DOHH2 (cell line): ENCODE measurements at regions not wholly inside any gene's neighbourhood (a gene's known extent, or its start where the extent isn't known, plus 50 kb on each side); places are given as distances from the start of the nearest gene placed in this dataset.
"Not testable (repeated sequence)": the region's sequence is repeated elsewhere in the genome, so short reads cannot be mapped to it uniquely, and the experiment has no call there.

Experiments
- H3F3A ChIP-seq: fragments of 200-600 bp; sonication (generic), shearing (Covaris generic); 2 replicates; pipeline ENCODE4 v1.6.0; 2016; ENCODE audit warnings: antibody characterized with exemption, mild to moderate bottlenecking; ENCODE audit not compliant: control insufficient read depth, insufficient read depth
- H3K27ac ChIP-seq: fragments of 200-600 bp; sonication (generic); 2 replicates; pipeline ENCODE4 v1.5.1; 2014; ENCODE audit warnings: low read depth, mild to moderate bottlenecking, low read length, moderate library complexity
- H3K27me3 ChIP-seq: fragments of 200-600 bp; sonication (generic); 2 replicates; pipeline ENCODE4 v1.6.1; 2014; ENCODE audit warnings: mild to moderate bottlenecking, low read length, mixed read lengths; ENCODE audit not compliant: control insufficient read depth
- H3K36me3 ChIP-seq: fragments of 200-600 bp; sonication (generic); 2 replicates; pipeline ENCODE4 v1.6.1; 2014; ENCODE audit warnings: mild to moderate bottlenecking, low read length, moderate library complexity, mixed read lengths; ENCODE audit not compliant: control insufficient read depth
- H3K4me1 ChIP-seq: fragments of 200-600 bp; sonication (generic); 2 replicates; pipeline ENCODE4 v1.6.1; 2014; ENCODE audit warnings: mild to moderate bottlenecking, low read length, mixed read lengths; ENCODE audit not compliant: control insufficient read depth
- H3K4me2 ChIP-seq: fragments of 200-600 bp; sonication (generic); 2 replicates; pipeline ENCODE4 v1.6.0; 2014; ENCODE audit warnings: mild to moderate bottlenecking, low read length, moderate library complexity
- H3K4me3 ChIP-seq: fragments of 200-600 bp; sonication (generic); 2 replicates; pipeline ENCODE4 v1.5.1; 2014; ENCODE audit warnings: mild to moderate bottlenecking, low read length, mixed read lengths
- H3K79me2 ChIP-seq: fragments of 200-600 bp; sonication (generic); 2 replicates; pipeline ENCODE4 v1.6.1; 2014; ENCODE audit warnings: mild to moderate bottlenecking, low read length, mixed read lengths; ENCODE audit not compliant: control insufficient read depth
- H3K9me2 ChIP-seq: fragments of 200-600 bp; sonication (generic); replicated peaks from 2 replicates; pipeline ENCODE4 v1.6.1; 2014; ENCODE audit warnings: mild to moderate bottlenecking, low read length, mixed read lengths; ENCODE audit not compliant: control insufficient read depth
- H3K9me3 ChIP-seq: fragments of 200-600 bp; sonication (generic); 2 replicates; pipeline ENCODE4 v1.6.1; 2014; ENCODE audit warnings: antibody characterized with exemption, low read length, mixed read lengths; ENCODE audit not compliant: control insufficient read depth, insufficient read depth
- H4K20me1 ChIP-seq: fragments of 200-600 bp; sonication (generic); 2 replicates; pipeline ENCODE4 v1.6.0; 2014; ENCODE audit warnings: low read depth, mild to moderate bottlenecking, antibody characterized with exemption, low read length, moderate library complexity; ENCODE audit not compliant: control insufficient read depth, insufficient read depth
- EZH2phosphoT487 ChIP-seq: fragments of 200-600 bp; sonication (generic); IDR thresholded peaks from 2 replicates; pipeline ENCODE4 v1.6.1; 2017; ENCODE audit warnings: borderline replicate concordance, mild to moderate bottlenecking, antibody characterized with exemption, low read length, moderate library complexity, mixed read lengths
- TF ChIP-seq, protein P1 (sequence below): fragments of 200-600 bp; sonication (generic); IDR thresholded peaks from one replicate; pipeline ENCODE4 v1.5.1; 2014; ENCODE audit warnings: antibody characterized with exemption, mild to moderate bottlenecking, low read depth, low read length; ENCODE audit not compliant: poor library complexity, severe bottlenecking

DNA sequence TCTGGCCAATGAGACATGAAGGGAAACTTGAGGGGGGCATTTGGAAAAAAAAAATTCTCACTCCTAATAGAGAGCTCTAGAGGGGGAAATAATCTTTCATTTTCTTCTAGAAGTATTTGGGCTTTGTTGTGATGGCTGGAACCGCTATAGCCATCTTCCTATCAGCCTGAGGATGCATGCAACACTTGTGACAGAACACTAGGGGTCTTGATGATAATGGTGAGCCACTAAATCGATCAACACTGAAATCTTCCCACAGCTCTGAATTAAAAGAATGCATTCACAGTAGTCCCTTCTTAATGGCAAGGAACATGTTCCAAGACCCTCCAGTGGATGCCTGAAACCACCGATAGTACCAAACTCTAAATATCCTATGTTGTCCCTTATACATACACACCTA, 325.3 kb downstream of the LNPK start:
- H3K27me3 ChIP-seq, result no peaks in the 10 kb centered on the region
- no peaks in the 10 kb centered on the region for H3K79me2 ChIP-seq
- no peaks in the 10 kb centered on the region for H3K4me1 ChIP-seq
- no peaks in the 10 kb centered on the region for H3F3A ChIP-seq
- no peak overlapping the region for H3K27ac ChIP-seq
- H3K9me2 ChIP-seq, result no peaks in the 10 kb centered on the region
- H3K4me2 ChIP-seq, result no peak overlapping the region
- no peaks in the 10 kb centered on the region for H3K9me3 ChIP-seq
- H4K20me1 ChIP-seq, result no peaks in the 10 kb centered on the region
- no peaks in the 10 kb centered on the region for H3K36me3 ChIP-seq
- TF ChIP-seq, protein P1, sequence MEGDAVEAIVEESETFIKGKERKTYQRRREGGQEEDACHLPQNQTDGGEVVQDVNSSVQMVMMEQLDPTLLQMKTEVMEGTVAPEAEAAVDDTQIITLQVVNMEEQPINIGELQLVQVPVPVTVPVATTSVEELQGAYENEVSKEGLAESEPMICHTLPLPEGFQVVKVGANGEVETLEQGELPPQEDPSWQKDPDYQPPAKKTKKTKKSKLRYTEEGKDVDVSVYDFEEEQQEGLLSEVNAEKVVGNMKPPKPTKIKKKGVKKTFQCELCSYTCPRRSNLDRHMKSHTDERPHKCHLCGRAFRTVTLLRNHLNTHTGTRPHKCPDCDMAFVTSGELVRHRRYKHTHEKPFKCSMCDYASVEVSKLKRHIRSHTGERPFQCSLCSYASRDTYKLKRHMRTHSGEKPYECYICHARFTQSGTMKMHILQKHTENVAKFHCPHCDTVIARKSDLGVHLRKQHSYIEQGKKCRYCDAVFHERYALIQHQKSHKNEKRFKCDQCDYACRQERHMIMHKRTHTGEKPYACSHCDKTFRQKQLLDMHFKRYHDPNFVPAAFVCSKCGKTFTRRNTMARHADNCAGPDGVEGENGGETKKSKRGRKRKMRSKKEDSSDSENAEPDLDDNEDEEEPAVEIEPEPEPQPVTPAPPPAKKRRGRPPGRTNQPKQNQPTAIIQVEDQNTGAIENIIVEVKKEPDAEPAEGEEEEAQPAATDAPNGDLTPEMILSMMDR, result no peak
- TF ChIP-seq EZH2phosphoT487, result no peak
- H3K4me3 ChIP-seq, result no peak overlapping the region

DNA sequence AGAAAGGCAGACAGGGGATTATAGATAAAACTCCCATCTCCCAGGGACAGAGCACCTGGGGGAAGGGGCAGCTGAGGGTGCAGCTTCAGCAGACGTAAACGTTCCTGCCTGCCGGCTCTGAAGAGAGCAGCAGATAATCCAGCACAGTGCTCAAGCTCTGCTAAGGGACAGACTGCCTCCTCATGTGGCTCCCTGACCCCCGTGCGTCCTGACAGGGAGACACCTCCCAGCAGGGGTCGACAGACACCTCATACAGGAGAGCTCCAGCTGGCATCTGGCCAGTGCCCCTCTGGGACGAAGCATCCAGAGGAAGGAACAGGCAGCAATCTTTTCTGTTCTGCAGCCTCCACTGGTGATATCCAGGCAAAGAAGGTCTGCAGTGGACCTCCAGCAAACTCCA, 333.3 kb downstream of the LNPK start:
- H3K36me3 ChIP-seq, H3K27me3 ChIP-seq, H3F3A ChIP-seq, H3K4me2 ChIP-seq, H4K20me1 ChIP-seq, H3K4me3 ChIP-seq, H3K9me3 ChIP-seq, H3K79me2 ChIP-seq, H3K9me2 ChIP-seq, H3K27ac ChIP-seq, H3K4me1 ChIP-seq: not testable (repeated sequence)

DNA sequence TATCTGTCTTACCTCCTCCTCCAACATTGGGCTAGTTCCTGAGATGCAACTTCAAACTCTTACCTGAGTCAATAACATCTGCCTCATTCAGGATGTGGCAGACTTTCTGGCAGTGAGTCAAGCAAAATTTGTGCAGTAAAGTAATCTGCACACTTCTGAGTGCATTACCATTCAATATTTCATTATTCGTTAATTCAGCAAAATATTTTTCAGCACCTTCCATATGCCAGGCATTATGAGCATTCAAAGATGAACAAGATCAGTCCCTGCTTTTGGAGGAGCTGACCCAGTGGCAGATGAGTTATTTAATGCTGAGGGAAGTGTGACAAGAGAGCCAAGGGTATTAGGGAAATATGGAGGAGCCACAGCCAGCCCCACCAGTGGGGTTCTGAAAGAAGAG, 339.7 kb downstream of the LNPK start:
- no peak for TF ChIP-seq EZH2phosphoT487
- TF ChIP-seq, protein P1, result no peak
- H3K4me3 ChIP-seq, result no peak overlapping the region
- H3F3A ChIP-seq, result no peaks in the 10 kb centered on the region
- no peak overlapping the region for H3K27ac ChIP-seq
- no peaks in the 10 kb centered on the region for H3K79me2 ChIP-seq
- no peaks in the 10 kb centered on the region for H3K27me3 ChIP-seq
- no peaks in the 10 kb centered on the region for H3K4me1 ChIP-seq
- no peaks in the 10 kb centered on the region for H4K20me1 ChIP-seq
- no peaks in the 10 kb centered on the region for H3K9me2 ChIP-seq
- no peaks in the 10 kb centered on the region for H3K36me3 ChIP-seq
- H3K9me3 ChIP-seq, result no peaks in the 10 kb centered on the region
- H3K4me2 ChIP-seq, result no peak overlapping the region

DNA sequence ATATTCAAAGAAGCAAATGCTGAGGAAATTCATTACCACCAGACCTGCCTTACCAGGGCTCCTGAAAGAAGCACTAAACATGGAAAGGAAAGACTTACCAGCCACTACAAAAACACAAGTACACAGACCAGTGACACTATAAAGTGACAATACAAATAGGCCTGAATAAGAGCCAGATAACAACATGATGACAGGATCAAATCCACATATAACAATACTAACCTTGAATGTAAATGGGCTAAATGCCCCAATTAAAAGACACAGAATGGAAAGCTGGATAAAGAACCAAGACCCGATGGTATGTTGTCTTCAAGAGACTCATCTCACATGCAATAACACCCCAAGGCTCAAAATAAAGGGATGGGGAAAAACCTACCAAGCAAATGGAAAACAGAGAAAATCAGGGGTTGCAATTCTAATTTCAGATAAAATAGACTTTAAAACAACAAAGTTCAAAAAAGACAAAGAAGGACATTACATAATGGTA, 353.4 kb downstream of the LNPK start:
- Histone ChIP-seq H3K9me3 (no peaks in the 10 kb centered on the region), H3K9me2 (no peaks in the 10 kb centered on the region), H3K4me3 (no peak overlapping the region), H3K27ac (no peak overlapping the region), H3K36me3 (no peaks in the 10 kb centered on the region), H3K4me1 (no peaks in the 10 kb centered on the region), H3F3A (no peaks in the 10 kb centered on the region), H4K20me1 (no peaks in the 10 kb centered on the region), H3K4me2 (no peak overlapping the region), H3K27me3 (no peaks in the 10 kb centered on the region), H3K79me2 (no peaks in the 10 kb centered on the region)
- TF ChIP-seq, protein P1, result no peak
- no peak for TF ChIP-seq EZH2phosphoT487
